NCI-H2196 treated with DMSO at 0.1 percent for 48 hours (cell line): ENCODE measurements at regions not wholly inside any gene's neighbourhood (a gene's known extent, or its start where the extent isn't known, plus 50 kb on each side); places are given as distances from the start of the nearest gene placed in this dataset.
"Not testable (repeated sequence)": the region's sequence is repeated elsewhere in the genome, so short reads cannot be mapped to it uniquely, and the experiment has no call there.

ENCODE experiments used
- DNase-seq: peaks from one replicate; lab custom pipeline; 2025; ENCODE audit not compliant: unreplicated experiment; lab: John Stamatoyannopoulos, UW

DNA sequence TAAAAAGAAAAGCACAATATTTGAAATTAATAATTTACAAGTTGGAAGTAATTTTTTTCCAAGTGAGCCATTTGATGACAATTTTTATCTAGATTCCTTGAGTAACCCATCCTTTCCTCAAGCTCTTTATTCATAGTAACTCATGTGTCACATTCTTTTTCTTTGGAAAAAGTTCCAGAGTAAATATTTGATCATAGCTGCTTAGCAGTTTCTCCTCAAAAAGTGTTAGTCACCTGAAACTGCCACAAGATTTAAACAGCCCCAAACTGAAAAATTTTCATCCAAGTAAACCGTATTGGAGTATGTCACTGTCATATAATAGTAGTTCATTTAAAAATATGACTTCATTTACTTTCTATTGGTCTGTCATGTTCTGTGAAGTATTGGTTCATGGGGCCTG, 94.6 kb upstream of the CASK start:
- DNase-seq = no peak

DNA sequence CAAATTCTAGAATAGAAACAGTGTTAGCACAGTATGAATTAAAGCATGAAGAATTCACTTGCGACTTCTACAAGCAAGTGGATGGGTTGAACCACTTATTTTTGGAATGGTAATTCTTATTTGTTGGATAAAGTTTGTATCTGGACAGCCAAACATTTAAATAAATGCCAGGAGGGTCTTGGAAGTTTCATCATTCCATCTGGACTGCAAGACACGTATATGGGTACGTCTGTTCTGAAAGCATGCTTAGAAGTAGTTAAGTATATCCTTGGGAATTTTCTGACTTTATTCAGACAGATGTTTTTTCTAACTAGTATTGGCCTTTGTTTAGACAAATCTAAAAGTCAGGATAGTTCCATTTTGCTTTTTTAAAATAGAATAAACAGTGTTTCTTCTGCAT, 77.5 kb upstream of the CASK start:
- DNase-seq = no peak

DNA sequence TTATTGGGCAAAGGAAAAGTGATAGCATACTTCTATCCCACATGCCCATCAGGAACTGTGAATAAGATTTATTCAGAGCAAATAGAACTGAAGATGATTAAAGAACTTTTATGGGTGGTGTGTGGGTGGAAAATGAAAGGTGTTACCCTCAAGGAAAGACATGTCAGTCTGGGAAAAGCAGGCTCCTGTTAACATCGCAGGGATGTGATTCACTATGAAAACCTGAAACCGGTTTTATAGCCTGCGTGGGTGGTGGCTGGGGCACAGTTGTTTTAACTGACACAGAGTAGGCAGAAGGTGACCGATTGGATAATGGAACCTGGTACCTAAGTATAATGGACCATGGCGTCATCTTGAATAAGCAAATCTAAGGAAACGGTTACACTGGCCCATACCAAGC, 61.3 kb upstream of the CASK start:
- no peak for DNase-seq

DNA sequence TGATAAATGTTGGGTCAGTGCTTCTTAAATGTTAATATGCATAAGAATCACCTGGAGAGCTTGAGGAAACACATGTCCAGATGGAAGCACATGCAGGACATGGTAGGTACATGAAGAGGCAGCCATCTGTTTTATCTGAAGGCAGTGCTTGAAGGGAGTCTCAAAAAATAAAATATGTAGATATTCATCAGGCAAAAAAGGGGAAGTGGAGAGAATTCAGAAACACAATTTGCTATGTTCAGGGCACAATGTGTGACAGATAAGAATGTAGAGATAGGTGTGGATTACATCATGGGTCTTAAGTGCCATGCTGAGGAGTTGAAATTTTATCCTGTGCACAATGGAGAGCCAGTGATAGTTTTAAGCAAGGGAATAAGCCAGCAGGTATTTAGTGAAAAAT, 59.6 kb upstream of the CASK start:
- DNase-seq = no peak

DNA sequence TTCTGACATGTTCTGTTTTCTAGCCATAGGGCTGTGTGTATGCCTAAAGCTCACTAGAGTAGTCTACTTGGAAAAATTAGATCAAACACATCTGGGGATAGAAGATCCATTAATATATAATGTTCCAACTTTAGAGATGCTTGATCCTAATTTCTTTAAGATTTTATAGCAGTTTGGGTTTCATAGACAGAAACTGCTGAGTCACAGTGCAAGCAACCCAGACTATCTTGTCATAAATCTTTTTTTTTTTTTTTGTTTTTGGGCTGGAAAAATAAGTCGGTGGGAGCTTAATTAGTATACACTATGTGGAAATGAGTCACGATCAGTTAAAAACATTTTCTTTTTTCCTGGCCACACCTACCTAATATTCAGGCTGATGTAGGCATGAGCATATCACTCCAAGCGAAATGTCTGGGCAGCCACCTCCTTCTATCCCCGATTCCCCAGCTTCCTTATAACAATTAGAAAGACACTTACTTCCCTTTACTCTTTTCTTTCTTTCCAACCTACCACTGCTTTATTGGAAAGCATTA, 58.2 kb upstream of the CASK start:
- no peak for DNase-seq

DNA sequence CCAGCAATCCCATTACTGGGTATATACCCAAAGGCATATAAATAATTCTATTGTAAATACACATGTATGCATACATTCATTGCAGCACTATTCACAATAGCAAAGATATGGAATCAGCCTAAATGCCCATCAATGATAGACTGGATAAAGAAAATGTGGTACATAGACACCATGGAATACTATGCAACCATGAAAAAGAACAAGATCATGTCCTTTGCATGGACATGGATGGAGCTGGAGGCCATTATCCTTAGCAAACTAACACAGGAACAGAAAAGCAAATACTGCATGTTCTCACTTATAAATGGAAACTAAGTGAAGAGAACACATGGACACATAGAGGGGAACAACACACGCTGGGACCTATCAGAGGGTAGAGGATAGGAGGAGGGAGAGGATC, 51.3 kb upstream of the CASK start:
- not testable (repeated sequence) for DNase-seq

DNA sequence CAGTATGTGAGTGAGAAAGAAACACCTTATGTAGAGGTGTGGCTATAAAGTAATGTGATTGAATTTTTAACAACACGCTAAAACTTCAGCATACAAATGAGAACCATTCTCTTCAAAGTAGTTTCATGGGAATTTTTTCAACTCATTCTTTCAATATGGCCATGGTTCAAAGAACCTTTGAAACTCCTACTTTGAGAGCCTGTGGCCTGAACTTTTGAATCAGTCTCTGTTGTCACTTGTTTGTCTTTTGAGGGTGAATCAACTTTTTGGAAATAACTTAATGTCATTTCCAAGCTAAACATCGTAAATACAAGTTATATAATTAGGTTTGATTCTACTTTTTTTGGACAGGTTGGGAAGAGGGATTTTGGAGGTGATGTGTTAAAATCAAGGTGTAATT, 49.9 kb upstream of the CASK start:
- DNase-seq = no peak
